Stimulated activated naive CD8-positive, alpha-beta T cell treated with anti-CD3 and anti-CD28 coated beads, Interleukin-15, Interleukin-2, amounts not matched to agents 100 U/mL and 50 U/mL, for 24 hours (primary cell): ENCODE measurements at regions not wholly inside any gene's neighbourhood (a gene's known extent, or its start where the extent isn't known, plus 50 kb on each side); places are given as distances from the start of the nearest gene placed in this dataset.
A peak's percentile ranks its signal among the peaks of the same experiment; 100 is the strongest.

Source experiments
- ATAC-seq: fragments of 150-1000 bp; cut with Tn5 transposase; one replicate; pipeline ENCODE4 v1.10.0; 2021
- DNase-seq: peaks from one replicate; pipeline ENCODE4 v3.0.0; 2021

DNA sequence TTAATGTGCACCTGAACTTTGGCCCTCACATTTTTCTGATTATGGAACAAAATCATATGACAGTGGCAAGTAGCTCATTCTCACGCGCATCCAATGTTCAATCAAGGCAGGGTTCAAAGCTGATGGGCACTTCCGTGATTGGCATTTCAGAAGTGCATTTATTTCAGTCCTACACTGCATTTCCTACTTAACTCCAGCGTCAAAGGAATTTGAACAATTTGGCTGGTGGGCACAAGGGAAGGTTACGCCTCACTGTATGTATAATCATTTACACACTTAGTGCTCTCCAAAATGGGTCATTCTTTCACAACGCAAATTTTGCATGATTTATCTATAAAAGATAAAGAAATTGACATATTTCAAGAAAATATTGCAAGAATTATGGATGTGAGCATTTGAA, 167.9 kb upstream of the VLDLR start:
- ATAC-seq (no peak), DNase-seq (no peak)

DNA sequence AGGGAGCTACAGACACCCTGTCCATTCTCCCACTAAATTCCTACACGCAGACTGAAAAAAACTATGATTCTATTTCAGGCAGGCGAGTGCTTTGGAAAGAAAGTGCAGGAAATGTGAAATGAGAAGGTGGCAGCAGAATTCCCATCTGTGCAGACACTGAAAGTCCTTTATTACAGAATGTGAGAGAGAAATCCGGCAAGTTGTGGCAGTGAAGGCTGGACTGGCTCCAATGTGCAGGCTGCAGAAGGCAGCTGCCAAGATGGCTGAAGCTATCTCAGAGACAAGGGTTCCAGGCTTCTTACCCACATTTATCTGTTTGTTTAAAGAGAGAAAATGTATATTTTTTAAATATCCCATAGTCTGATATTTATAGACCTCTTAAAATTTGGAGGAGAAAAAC, 161.8 kb upstream of the VLDLR start:
- no peak for DNase-seq
- no peak for ATAC-seq

DNA sequence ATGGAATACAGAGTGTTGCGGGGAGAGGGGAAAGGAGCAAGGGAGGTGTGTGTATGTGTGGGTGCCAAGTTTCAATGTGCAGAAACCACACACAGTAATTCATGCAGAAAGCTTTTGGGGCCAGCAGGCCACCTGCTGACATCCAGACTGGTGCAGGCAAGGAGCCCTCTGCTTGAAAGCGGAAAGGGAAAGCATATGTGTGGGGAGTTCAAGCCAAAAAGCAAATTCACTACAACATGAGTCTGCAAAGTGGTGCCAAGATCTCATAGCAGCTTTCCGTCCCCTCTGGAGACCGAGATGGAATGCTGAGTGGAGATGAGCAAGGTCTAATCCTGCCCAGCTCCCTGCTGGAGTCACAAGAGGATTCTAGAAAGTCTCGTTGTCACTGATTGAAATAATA, 159.7 kb upstream of the VLDLR start:
- no peak for ATAC-seq
- DNase-seq: no peak

DNA sequence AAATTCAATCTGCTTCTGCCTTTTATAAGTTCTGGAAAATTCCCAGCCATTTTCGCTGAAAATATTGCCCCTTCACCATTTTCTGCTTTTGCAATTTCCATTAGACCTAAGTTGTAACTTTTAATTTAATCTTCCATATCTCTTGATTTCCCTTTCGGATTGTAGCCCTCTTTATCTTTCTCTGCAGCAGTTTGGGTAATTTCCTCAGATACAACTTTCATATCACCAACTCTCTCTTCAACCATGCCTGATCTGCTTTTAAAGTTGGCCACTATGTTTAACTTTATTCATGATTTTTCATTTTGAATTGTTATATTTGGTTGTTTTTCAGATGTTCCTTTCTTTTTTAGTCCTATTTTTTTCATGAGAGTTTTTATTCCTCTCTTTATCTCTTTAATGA, 157.0 kb upstream of the VLDLR start:
- ATAC-seq (no peak), DNase-seq (no peak)

DNA sequence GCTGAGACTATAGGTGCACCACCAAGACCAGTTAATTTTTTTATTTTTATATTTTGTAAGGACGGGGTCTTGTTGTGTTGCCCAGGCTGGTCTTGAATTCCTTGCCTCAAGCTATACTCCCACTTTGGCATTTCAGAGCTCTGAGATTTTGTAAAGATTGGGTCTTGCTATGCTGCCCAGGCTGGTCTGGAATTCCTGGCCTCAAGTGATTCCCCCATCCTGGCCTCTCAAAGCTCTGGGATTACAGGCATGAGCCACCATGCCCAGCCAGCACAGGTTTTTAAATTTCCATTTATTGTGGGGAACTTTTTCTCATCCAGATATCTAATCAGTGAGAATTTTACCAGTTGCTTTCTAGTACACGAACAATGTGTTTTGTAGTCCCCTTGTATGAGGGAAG, 156.1 kb upstream of the VLDLR start:
- DNase-seq (no peak), ATAC-seq (no peak)

DNA sequence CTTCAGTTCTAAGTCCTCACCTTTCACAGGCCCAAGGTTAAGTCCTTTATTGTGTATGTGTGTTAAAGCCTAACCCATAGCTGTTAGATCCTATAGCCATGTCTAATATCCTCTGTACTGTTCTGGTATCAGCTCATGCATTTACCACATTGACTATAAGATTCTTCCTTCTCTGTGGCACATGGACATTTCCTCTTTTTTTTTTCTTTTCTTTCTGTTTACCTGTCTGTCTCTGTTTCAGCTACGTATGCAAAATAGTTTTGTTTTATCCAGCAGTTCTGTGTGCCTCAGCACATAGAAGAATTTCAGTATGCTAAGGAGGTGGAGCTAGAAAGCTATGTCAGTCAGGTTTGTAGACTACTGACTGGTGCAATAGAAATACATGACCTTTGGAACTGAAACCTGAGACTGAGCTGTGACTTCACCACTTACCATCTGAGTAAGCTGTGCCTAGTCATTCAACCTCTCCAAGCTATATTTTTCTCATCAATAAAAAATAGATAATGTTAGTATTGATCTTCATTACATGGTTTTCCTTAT, 155.6 kb upstream of the VLDLR start:
- ATAC-seq (peak; percentile 94), DNase-seq (no peak)

DNA sequence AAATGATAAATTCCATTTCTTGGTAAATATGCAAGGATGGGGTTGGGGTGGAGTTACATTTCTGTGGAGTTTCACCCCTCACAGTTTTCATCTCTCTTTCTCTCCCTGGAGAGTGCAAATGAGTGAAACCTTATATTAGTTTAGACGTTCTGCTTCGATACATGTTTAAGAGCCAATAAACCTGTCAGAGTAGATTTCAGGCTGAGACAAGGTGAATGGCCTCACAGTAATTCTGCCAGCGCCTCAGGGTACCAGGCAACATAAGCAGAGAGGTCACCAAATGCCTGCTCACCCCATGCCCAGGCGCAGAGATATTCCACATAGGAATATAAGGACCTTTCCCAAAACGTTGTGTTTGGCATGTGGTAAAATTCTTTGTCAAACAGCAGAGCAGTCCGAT, 154.9 kb upstream of the VLDLR start:
- no peak for ATAC-seq
- no peak for DNase-seq

DNA sequence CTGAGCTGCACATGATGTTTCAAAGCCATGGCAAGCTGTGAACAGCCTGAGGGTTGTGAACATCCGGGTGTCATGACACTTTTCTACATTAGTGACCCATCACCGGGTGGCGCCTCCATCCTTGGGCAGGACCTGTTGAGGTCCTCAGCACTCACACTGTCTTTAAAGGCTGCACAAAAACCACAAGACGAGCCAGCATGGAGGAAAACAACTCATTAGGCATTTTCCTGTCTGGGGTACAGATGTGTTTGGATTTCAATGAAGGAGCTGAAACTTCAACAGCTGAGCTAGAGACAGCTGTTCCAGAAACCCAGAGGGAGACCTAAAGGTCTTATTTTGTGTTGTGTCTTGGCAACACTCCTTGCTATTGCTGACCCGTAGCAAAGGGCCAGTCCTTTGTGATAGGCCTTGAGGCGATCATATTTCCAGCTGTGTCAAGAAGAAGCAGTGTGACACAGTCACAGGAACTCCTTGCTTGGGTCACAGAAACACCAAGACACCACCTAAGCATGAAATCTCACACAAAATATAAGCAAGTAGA, 151.8 kb upstream of the VLDLR start:
- ATAC-seq: no peak
- DNase-seq: peak; percentile 6

DNA sequence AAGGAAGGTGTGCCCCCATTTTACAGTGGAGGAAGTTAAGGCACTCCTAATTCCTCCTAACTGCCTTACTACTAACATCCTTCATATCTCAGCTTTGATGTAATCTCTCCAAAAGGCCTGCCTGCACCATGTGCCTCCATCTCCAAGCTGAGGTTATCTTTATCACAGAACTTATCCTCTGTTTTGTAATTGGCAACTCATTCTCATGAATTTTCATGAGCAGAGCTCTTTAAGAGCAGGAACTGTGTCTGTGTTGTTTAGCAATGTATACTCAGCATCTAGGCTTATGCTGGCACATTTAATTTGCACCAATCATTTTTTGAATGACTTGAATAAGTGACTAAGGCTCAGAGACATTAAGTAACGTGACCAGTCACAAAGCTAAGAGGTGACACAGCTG, 147.9 kb upstream of the VLDLR start:
- no peak for DNase-seq
- no peak for ATAC-seq

DNA sequence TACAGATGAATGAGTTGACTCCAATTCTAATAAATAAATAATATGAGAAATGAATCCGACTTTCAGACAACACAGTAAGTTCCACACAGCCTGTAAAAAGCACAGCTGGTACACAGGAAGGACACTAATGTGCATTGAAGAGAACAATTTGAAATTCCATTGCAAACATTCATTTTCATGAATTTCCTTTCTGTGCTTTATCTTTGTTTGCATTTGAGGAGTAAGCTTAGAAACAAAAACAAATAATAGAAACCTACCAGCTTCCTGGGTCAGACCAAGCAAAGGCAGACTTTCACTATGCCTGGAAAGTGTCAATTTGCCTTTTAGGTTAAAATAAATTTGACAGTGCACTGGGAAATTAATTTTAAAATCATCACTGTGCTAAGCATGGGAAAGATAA, 143.8 kb upstream of the VLDLR start:
- DNase-seq: no peak
- no peak for ATAC-seq

DNA sequence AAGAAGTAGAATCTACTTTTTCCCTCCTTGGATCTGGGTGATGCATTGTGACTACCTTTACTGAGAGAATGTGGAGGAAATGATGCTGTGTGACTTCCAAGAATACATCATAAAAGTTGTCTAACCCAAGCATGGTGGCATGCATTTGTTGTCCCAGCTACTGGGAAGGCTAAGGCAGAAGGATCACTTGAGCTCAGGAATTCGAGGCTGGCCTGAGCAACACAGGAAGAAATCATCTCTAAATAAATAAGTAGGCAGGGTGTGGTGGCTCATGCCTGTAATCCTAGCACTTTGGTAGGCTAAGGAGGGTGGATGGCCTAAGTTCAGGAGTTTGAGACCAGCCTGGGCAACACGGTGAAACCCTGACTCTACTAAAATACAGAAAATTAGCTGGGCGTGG, 143.2 kb upstream of the VLDLR start:
- DNase-seq (no peak), ATAC-seq (no peak)

DNA sequence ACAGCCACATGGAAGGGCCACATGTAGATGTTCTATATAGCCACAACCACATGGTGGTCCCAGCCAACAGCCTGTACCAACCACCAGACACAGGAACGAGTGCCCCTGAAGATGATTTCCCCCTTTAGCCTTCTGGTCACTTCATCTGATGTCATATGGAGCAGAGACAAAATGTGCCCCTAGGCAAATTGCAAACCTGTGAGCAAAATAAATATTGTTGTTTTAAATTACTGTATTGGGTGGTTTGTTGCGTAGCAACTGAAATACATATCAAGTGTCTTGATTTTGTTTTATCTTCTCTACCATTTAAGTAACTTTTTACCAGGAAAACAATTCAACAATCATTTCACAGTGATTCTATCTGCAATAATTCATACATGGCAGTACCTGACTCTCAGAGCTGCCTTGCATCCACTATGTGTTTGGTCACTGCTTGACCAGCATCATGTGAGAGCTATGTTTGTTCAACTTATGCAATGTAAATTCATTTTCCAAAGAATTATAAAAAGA, 142.5 kb upstream of the VLDLR start:
- DNase-seq (no peak), ATAC-seq (no peak)

DNA sequence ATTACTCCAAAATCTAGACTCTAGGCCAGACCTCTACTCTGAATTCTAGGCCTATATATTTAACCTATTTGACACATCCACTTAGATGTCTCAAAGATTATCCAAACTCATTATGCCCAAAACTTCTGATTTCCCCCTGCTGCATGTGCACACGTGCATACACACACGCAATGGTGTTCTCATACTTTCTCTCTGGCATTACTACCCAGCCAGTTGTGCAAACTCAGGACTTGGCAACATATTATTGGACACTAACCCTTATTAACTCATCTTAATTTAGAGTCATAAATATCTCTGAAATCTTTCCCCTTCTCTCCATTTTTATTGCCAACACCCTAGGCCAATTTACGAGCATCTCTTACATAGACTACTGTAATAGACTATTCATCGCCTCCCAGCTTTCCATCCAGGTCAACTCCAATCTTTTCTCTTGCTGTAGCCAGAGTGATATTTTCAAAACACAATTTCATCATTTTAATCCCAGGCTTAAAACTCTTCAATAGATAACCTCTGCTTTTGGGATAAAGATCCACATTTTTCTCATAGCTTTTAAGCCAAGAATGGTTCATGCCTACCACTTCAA, 141.2 kb upstream of the VLDLR start:
- no peak for DNase-seq
- no peak for ATAC-seq

DNA sequence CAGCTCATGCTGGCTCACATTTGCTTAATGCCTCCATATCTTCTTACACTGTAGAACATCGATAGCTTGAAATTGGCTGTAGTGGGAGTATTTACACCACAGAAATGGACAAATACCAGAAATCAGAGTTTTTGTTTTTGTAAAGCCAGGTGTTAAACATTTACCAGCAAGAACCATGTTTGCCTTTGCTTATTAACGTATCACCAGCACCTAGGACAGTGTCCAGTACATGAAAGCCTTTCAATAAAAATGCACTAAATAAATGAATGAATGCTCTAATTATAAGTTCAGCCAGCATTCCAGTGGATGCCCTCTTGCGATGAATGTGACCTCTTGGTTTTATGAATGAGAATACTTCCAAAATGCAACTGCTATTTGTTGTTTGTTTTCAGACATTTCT, 140.4 kb upstream of the VLDLR start:
- ATAC-seq: no peak
- no peak for DNase-seq

DNA sequence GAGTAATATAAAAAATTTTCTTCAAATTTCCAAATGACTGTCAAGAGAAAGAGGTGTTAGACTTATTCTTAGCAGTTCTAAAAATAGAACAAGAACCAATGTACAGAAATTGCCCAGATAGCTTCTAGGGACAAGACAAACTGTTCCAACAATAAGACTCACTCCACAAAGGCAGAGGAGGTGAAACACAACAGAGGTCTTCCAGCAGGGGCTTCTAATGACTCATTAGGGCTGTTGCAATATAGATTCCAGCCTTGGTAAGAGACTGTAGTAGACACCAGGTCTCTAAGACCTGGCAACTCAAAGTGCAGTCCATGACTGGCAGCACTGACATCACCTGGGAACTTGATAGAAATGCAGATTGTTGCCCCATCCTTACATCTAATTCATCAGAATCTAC, 134.6 kb upstream of the VLDLR start:
- DNase-seq (no peak), ATAC-seq (no peak)

DNA sequence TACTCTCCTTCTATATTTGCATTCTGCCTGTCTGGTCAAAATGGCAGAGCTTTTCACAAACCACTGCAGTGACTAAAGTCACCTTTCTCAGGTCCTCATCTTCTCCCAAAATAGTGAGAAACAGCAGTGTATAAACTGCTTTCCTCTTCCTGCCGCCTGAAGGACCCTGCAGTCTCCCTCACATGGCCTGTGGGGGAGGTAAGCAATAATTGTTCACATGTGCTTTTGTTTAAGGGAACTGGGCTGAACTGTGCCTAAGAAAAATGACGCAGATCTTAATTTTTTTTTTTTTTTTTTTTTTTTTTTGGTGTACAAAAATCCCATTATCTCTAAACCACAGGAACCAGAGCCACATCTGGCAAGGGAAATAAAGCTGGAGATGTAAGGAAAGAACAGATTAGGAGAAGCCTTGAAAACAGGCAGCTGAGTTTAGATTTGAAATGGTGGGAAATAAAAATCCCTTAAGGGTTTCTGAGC, 131.7 kb upstream of the VLDLR start:
- DNase-seq (no peak), ATAC-seq (no peak)

DNA sequence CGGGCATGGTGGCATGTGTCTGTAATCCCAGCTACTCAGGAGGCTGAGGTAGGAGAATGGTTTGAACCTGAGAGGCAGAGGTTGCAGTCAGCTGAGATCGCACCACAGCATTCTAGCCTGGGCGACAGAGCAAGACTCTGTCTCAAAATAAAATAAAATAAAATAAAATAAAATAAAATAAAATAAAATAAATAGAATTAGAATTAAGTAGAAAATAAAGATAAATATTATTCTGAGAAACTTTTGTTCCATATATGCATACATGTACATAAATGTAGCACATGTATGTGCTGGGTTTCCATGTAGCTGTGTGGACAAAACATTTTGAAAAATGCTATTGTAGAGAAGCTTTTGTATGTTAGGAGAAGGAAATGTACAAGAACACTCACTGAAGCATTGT, 129.4 kb upstream of the VLDLR start:
- ATAC-seq (no peak), DNase-seq (no peak)

DNA sequence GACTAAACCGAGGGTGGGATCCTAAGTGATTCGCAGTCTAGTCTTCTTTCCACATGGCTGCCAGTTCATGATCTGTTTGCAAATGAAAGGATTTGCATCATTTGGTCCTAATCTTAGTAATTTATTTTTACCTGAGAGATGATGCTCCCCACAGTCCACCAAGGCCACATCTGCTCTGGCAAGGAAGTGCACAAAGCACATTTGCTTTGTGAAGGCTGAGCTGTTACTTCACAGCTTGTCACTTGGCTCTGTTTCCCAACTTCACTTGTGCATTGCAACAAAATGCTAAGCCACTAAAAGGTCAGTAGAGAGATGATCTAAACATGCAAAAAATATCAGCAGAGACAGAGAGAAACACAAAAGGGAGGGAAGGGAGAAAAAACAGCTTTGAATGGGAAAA, 128.5 kb upstream of the VLDLR start:
- no peak for ATAC-seq
- DNase-seq: no peak

DNA sequence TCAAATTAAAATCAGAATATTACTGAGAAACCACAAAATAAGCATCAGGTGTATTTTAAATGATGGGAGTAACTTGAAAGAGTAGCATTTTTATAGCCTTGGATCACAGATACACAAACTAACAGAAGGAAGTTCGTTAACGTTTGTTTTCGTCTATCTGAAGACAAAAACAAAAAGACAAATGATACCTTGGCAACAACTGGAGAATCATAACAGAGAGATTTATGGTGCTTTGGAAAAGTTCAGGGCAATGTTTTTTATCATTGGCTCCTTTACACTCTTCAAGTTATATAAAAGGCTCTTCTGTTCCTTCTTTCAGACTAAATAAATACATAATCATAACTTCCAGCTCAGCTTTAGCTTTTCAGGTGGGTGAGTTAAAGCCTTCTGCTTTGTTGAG, 128.1 kb upstream of the VLDLR start:
- no peak for DNase-seq
- ATAC-seq: no peak

DNA sequence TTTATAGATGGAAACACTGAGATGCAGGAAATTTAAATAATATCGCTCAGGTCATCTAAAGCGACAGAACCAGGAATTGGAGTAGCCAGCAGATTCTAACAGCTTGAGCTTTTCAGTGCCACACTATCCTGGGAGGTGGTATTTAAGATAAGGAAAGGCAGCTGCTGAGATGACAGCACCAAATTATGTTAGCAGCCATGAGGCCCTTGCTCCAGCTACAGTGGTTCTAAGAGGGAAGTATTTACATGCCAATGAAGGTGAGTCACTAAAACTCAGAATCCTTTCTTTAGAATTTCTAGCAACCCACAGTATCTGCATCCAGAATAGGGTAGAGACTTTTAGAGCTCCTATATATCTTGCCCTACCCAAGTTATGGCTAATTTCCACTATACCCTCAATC, 127.0 kb upstream of the VLDLR start:
- ATAC-seq (no peak), DNase-seq (no peak)

DNA sequence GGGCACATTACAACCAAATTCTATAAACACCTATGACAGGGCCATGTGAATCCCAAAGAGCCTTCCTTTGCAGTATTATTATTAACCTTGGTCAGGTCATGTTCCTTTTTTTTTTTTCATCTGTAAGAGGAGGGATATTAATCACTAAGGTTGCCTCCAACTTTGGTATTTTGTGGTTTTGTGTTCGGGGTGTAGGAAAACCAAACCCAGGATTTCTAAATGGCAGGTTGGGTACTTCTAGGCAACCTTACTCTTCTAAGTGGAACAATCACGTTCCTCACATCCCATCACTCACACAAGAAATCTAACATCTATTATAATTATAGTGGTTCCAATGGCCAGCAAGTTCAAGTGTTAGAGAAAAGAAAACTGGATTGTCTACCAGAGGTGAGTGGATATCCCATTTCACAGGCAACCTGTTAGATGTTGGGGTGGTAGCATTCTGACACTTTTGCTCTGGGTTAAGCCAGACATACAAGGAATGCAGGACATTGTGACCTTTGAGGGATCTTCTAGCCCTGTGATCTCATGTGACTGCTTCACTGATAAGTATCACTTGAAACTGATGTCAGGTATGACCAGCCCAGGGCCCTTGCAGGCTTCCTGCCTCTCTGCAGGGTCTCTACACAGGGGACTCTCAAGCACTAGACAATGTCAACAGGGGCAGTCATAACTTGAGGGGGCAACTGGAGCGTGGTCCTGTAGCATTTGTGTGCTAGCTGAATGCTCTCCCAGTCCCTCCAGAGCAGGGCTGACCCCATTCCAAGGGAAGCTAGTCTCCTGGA, 126.2 kb upstream of the VLDLR start:
- no peak for DNase-seq
- ATAC-seq: no peak

DNA sequence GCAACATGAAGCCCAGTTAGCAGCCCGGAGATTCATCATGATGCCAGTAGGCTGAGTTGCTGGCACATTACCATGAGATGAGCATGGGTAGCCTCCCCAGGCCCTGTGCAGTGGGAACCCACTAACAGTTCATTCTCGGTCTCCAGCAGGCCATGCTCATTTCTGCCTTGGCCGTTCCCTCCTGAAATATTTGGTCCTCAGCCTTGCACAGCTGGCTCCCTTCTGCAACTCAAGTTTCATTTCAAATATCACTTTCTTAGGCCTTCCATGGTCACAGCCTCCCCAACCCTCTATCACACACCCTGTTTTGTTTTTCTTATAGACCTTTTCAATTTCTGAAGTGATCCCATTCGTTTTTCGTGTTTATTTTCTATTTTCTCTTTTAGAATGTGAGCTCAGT, 125.4 kb upstream of the VLDLR start:
- DNase-seq (no peak), ATAC-seq (no peak)

DNA sequence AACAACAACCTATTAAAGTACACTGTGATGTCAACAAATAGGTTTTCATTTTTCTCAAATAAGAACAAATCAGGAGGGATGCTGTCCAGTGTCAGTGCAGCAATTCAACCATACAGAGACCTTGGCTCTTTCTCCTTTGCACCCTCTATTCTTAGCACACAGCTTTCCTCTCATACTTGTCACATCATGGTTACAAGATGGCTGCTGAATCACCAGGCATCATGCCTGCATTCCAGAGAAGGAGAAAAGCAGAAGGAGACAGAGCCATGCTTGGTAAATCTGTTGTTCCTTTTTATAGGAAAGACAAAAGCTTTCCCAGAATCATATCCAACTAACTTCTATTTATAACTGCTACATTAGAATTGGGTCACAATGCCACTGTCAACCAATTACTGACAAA, 124.7 kb upstream of the VLDLR start:
- no peak for ATAC-seq
- DNase-seq: no peak
